ENCODE measurements at regions not wholly inside any gene's neighbourhood (a gene's known extent, or its start where the extent isn't known, plus 50 kb on each side); places are given as distances from the start of the nearest gene placed in this dataset.

DNA sequence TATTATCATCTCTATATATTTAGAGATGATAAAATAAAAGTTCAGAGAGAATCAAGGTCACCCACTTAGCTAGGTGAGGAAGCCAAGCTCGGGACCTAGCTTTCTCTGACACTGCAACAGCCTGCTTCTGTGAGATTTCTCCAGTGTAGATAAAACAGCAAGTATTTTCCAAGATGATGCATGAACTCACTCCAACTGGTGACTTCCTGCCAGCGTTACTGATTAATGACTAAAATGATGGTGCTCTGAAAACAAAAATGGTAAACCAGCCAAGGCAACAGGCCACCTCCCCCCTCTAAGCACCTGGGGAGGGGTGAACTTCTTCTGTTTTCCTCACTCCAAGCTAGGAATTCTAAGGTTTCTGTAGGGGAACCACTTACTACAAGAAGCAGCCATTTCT, 510.2 kb upstream of the ID2 start:
- TF ChIP-seq, protein P1, sequence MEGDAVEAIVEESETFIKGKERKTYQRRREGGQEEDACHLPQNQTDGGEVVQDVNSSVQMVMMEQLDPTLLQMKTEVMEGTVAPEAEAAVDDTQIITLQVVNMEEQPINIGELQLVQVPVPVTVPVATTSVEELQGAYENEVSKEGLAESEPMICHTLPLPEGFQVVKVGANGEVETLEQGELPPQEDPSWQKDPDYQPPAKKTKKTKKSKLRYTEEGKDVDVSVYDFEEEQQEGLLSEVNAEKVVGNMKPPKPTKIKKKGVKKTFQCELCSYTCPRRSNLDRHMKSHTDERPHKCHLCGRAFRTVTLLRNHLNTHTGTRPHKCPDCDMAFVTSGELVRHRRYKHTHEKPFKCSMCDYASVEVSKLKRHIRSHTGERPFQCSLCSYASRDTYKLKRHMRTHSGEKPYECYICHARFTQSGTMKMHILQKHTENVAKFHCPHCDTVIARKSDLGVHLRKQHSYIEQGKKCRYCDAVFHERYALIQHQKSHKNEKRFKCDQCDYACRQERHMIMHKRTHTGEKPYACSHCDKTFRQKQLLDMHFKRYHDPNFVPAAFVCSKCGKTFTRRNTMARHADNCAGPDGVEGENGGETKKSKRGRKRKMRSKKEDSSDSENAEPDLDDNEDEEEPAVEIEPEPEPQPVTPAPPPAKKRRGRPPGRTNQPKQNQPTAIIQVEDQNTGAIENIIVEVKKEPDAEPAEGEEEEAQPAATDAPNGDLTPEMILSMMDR (IDR thresholded peaks at IDR 0.05; ENCODE audit: low read depth, low read length, poor library complexity, severe bottlenecking) = no peak
- TF ChIP-seq EZH2phosphoT487 (IDR thresholded peaks at IDR 0.05; ENCODE audit: borderline replicate concordance, low read length) = no peak

All from DOHH2 (cell line).